Kidney epithelial cell (primary cell): ENCODE measurements at regions not wholly inside any gene's neighbourhood (a gene's known extent, or its start where the extent isn't known, plus 50 kb on each side); places are given as distances from the start of the nearest gene placed in this dataset.
A peak's percentile ranks its signal among the peaks of the same experiment; 100 is the strongest.

Source experiments
- DNase-seq: peaks from one replicate; pipeline ENCODE4 v3.0.0-alpha.2; 2010; ENCODE audit warnings: low read depth
- H3K27me3 ChIP-seq: 2 replicates; pipeline ENCODE4 v1.6.0; 2011; ENCODE audit warnings: low read length; ENCODE audit not compliant: control insufficient read depth, insufficient read depth
- H3K36me3 ChIP-seq: 2 replicates; pipeline ENCODE4 v1.5.1; 2011; ENCODE audit warnings: low read length; ENCODE audit not compliant: control insufficient read depth, insufficient read depth
- H3K4me3 ChIP-seq: 2 replicates; pipeline ENCODE4 v1.5.1; 2011; ENCODE audit warnings: low read depth, mild to moderate bottlenecking, control low read depth, low read length
- TF ChIP-seq, protein P1 (sequence below): IDR thresholded peaks from 2 replicates; pipeline ENCODE4 v1.5.1; 2011; ENCODE audit warnings: mild to moderate bottlenecking, moderate library complexity, low read length, control low read depth, inconsistent platforms; ENCODE audit not compliant: insufficient read depth, poor library complexity, severe bottlenecking

DNA sequence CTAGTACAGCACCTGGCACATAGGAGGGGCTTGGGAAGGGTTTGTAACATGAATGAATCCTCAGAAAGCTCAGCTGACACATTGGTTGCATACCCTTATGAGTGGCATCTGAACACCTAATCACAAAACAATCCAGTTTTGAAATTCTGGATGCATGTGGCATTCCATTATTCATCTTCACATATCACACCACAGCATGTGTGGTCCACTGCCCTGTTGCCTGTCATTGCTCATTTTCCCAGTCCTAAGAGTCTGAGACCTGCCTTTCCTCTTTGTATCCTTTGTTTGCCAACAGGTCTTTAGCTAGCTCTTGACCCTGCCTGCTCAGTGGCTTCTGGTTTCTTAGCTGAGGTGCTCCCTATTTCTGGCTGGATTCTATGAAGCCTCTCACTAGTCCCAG is 170.8 kb upstream of the ASIC2 start:
- Histone ChIP-seq H3K4me3 (no peak overlapping the region), H3K27me3 (no peaks in the 10 kb centered on the region), H3K36me3 (no peaks in the 10 kb centered on the region)
- TF ChIP-seq, protein P1, sequence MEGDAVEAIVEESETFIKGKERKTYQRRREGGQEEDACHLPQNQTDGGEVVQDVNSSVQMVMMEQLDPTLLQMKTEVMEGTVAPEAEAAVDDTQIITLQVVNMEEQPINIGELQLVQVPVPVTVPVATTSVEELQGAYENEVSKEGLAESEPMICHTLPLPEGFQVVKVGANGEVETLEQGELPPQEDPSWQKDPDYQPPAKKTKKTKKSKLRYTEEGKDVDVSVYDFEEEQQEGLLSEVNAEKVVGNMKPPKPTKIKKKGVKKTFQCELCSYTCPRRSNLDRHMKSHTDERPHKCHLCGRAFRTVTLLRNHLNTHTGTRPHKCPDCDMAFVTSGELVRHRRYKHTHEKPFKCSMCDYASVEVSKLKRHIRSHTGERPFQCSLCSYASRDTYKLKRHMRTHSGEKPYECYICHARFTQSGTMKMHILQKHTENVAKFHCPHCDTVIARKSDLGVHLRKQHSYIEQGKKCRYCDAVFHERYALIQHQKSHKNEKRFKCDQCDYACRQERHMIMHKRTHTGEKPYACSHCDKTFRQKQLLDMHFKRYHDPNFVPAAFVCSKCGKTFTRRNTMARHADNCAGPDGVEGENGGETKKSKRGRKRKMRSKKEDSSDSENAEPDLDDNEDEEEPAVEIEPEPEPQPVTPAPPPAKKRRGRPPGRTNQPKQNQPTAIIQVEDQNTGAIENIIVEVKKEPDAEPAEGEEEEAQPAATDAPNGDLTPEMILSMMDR: no peak
- DNase-seq: no peak

DNA sequence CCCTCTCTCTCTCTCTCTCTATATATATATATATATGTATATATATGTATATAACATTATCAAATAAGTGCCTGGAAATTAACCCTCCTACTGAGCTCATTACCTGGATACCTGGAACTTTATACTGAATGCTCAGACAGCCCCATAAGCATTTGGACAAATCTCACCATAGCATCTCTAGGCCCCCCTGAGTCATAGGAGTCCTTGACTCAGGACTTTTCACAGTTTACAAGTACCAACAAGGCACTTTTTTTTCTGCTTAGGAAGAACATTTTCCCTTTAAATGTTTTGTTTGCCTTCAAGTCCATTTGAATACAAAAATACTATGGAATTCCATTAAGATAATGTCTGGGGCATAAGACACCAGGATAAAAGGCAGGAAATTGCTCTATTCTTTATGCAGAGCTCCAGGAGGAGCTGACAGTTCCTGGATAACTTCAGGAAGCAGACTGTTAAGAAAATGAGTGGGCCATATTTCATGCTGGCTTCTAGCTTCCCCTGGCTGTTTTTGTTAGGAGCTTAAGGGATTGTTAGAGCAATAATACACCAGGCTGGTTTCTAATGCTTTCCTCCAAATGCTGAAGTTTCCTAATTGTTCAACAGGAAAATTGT is 171.7 kb upstream of the ASIC2 start:
- no peak for DNase-seq
- TF ChIP-seq, protein P1: no peak
- no peaks in the 10 kb centered on the region for H3K27me3 ChIP-seq
- H3K36me3 ChIP-seq: no peaks in the 10 kb centered on the region
- no peak overlapping the region for H3K4me3 ChIP-seq

DNA sequence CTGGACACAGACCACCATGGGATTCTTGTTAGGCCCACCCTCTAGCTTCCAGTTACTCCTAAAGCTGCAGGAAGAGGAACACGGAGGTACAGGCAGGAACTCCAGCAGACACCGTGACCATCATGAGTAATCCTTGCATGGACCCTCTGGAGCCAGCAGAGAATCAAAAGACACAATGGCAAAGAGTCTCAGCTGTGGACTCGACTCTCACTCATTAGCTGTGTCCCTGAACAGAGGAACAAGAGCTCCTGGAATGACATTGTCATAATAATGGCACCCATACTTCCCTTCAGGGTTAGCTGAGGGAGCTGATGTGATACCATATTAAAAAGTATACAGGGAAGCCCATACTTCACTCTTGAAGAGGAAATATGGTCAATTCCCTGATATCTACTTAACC is 176.3 kb upstream of the ASIC2 start:
- H3K36me3 ChIP-seq: no peaks in the 10 kb centered on the region
- TF ChIP-seq, protein P1: no peak
- no peak for DNase-seq

DNA sequence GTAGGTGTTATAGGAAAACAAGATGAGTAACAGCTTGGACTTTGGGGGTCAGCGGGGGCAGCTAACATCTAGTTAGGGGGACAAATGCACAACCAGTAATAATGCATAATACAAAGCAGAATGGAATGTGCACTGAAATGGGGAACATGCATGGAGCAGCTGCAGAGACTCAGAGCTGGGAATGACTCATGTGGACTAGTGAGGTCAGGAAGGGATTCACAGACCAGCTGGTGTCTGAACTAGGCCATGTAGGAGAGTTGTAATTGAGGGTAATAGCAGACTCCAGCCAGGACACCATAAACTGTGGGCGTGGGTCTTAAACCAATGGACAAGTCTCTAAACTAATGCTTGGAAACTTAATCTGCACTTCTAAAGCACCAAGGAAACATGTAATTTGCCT is 176.8 kb upstream of the ASIC2 start:
- TF ChIP-seq, protein P1: no peak
- H3K36me3 ChIP-seq: no peaks in the 10 kb centered on the region
- H3K4me3 ChIP-seq: no peak overlapping the region
- no peaks in the 10 kb centered on the region for H3K27me3 ChIP-seq
- peak; percentile 56 for DNase-seq

More for the DNA sequence above, 176.3 kb upstream of the ASIC2 start:
- Histone ChIP-seq H3K4me3 (no peak overlapping the region), H3K27me3 (no peaks in the 10 kb centered on the region)

DNA sequence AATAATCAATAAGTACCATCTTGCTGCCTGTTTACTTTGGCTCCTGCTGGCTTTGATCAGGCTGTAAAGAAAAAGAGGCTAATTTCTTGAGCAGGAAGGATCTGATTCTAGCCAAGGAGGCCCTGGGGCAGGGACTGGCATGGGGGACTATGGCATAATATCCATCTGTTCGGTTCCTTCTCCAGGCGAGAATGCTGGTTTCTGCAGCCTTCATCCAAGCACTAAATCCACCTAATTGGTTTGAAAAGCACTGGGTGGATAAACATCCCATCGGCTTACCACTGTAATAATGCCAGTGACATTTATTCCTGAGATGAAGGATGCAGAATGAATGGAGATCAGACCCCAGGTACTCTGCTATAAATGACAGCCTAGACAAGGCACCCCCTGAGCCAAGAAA is 180.0 kb upstream of the ASIC2 start:
- Histone ChIP-seq H3K27me3 (no peaks in the 10 kb centered on the region), H3K4me3 (no peak overlapping the region), H3K36me3 (no peaks in the 10 kb centered on the region)
- no peak for DNase-seq
- TF ChIP-seq, protein P1: no peak

DNA sequence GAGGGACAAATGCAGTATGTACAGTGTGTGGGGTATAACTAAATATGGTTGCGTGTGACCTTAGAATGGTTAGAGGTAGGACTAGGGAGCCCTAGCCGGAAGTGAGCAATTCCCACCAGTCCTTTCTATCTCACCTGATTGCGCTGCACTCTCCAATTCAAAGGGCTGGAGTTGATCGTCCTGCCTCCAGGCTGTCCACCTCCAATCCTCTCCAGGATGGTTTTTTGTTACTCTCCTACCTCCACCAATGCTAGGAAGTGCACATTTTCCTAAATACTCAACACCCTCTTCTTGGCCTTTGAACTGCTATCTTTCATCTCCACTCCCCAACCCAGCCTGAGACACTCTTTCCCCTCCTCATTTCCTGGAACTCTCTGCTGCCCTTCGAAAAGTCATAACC is 181.7 kb upstream of the ASIC2 start:
- TF ChIP-seq, protein P1: no peak

More for the DNA sequence above, 181.7 kb upstream of the ASIC2 start:
- H3K27me3 ChIP-seq: no peaks in the 10 kb centered on the region
- DNase-seq: no peak
- H3K4me3 ChIP-seq: no peak overlapping the region
- no peaks in the 10 kb centered on the region for H3K36me3 ChIP-seq
